ENCODE measurements at regions not wholly inside any gene's neighbourhood (a gene's known extent, or its start where the extent isn't known, plus 50 kb on each side); places are given as distances from the start of the nearest gene placed in this dataset.
"Not testable (repeated sequence)": the region's sequence is repeated elsewhere in the genome, so short reads cannot be mapped to it uniquely, and the experiment has no call there.

DNA sequence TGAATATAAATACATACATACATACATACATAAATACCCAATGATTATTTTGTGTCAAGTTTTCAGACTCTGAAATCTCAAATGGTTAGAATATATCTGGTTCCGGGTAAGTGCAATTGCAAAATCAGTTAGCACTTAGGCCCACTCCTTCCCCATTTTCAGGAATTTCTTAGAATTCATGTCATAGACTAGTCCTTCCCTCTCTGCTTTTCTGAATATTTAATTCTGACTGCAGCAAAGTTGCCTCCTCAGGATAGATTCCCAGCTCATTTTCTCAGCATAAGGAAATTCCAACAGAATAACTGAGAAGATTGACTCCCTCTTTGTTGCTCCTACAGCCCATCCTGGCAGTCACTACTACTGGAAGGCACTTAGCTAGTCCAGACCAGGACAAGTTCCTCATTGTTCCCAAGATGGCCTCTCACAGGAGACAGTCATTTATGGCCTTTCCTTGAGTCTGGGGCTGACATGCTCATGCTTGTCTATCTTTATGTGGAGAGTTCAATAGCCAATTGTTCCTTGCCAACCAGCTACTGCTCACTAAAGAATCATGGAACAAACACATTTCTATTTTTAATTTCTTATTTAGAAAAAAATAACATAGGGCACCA is 142.9 kb upstream of the ITGB1 start:
- no peak for DNase-seq

DNA sequence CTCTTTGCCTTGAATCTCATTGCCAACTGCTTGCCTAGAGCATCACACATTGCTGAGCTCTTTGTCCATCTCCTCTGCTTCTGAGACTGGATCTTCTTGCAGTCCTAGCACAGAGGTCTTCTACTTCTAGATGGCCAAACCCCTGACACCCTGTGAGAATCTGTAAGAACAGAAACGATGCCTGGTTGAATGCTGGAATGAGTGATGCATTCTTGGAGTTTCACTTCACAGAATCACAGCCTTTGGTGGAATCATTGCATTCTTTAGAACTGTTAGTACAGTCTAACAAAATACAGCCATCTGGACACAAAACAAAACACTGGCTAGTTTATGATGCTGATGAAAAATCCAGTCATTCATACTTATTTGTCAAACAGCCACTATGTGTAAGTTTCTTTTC is 141.7 kb upstream of the ITGB1 start:
- DNase-seq, result no peak

DNA sequence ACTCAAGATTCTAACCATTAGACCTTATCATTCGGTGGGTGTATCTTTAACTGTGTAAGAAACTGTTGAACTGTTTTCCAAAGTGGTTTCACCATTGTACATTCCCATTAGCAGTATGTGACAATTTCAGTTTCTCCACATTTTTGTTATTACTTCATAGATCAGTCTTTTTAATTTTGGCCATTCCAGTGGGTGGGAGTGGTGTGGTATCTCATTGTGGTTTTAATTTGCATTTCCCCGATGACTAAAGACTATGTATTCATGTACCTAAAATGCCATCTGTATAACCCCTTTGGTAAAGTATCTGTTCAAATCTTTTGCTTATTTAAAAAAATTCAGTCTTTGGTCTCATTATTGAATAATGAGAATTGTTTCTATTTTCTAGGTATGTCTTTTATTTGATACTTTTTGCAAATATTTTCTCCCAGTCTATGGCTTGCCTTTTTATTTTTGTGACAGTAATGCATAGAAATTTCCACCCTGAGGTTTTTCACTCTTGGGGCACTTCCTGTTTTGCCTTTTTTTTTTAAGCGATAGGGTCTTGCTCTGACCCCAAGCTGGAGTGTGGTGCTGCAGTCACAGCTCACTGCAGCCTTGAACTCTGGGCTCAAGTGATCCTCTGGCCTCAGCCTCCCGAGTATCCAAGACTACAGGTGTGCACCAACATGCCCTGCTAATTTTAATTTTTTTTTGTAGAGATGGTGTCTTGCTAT is 141.1 kb upstream of the ITGB1 start:
- DNase-seq, result no peak

DNA sequence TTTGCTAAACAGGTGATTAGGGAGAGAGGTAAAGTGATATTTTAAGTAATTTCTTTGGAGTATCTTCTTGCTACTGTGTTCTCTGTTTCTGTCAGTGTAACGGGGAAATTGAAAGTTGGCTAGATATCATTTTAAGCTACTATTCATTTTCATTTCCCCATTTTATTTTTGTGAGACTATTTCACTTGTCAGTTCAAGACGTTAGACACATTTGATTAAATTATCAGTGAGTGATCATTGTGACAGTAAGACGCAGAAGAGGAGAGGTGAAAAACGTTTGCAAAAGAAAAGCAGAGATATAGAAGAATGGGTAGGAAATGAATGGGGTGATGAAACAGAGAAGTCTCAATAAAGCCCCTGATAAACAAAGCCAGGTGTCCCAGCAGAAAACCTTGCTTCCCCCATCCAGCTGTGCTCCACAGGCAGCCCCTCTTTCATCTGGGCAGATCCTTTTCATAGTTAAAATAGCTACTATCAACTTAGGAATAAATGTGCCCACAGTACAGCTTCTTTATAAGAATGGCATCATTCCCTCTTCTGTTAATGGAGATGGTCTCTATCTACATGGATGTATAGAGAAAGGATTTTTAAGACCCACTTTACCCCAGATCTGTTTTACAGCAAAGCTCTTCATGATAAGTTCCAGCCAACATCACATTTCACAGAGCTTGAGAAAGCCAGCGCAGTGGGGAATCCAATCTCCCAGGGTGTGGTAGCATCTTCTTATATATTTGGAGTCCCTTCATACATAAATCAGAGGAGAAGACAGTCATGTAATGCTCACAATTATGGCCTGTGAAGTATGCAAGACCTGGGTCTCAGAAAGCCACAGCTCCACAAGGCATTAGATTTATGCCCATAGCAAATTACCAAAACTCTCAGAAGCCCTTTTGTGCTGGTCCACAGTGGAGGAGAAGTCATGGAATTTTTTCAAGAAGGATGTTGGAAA is 138.1 kb upstream of the ITGB1 start:
- no peak for DNase-seq

DNA sequence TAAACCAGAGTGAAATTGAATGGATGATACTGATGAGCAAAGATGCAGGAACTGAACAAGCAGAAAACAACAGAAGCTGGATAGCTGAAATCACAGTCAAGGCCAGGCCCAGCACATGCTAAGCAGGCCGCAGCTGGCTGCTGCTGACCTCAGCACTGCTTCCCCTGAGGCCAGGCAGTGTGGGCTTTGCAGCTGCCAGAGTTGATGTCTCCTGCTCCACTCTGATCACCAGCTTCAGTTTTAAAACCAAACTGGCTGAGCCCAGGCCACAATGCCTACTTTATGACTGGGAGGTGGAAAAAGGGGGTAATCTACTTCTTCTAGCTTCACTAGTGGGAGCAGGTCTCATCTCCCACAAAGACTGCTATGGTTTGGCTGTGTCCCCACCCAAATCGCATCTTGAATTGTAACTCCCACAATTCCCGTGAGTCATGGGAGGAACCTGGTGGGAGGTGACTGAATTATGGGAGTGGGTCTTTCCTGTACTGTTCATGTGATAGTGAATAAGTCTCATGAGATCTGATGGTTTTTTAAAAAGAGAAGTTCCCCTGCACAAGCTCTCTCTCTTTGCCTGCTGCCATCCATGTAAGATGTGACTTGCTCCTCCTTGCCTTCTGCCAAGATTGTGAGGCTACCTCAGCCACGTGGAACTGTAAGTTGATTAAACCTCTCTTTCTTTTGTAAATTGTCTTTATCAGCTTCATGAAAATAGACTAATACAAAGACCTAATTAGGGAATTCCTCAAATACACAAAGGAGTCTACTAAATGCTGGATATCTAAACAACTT is 136.4 kb upstream of the ITGB1 start:
- DNase-seq, result no peak

DNA sequence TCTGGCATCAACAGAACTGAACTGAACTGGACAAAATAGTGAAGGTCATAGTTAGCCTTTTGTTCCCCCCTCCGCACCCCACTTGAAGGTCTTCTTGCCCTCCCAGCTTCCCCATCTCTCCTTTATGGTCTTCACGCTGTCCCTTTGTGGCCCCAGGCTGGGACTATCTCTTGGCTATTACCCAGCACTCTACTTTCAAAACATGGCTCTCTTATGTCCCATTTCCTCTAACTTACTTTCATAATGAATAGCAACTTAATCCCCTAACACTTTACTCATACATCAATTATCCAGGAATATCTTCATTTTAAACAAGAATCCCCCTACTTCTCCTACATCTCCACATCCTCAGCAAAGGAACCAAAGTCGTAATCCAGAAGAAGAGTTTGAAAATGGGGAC is 135.3 kb upstream of the ITGB1 start:
- DNase-seq, result no peak

- DNase-seq, result no peak
Measured at GRCh38 chr10:33092596-33092995, 134.6 kb upstream of the ITGB1 start.

DNA sequence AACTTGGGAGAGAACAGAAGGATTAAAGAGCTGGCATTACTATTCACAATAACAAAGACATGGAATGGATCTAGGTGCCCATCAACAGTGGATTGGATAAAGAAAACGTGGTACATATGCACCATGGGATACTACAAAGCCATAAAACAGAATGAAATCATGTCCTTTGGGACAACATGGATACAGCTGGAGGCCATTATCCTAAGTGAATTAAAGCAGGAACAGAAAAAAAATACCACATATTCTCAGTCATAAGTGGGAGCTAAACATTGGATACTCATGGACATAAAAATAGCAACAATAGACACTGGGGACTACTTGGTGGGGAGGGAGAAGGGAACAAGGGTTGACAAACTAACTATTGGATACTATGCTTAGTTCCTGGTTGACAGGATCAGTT is 133.2 kb upstream of the ITGB1 start:
- DNase-seq, result no peak

GRCh38 chr10:33088990-33089389 is 131.0 kb upstream of the ITGB1 start:
- DNase-seq, result no peak

GRCh38 chr10:33087922-33088321 is 129.9 kb upstream of the ITGB1 start:
- no peak for DNase-seq

DNA sequence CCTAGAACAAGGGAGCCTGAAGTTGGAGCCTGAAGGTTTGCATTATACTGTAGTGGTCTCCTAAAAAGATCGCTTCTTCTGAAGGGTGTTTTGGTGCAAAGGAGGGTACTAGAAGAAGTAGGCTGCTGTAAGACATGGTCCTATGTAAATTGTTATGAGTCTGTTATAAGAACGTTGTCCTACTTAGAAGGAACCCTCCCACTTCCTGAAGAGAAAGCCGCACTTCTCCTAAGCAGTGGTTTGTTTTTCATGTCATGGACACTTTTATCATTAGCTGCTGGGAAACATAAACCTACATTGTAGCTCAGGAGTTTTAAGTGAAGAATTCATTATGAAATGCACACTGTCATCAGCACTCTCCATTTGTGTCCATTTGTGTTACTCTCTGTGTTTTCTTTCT is 129.1 kb upstream of the ITGB1 start:
- DNase-seq, result no peak

DNA sequence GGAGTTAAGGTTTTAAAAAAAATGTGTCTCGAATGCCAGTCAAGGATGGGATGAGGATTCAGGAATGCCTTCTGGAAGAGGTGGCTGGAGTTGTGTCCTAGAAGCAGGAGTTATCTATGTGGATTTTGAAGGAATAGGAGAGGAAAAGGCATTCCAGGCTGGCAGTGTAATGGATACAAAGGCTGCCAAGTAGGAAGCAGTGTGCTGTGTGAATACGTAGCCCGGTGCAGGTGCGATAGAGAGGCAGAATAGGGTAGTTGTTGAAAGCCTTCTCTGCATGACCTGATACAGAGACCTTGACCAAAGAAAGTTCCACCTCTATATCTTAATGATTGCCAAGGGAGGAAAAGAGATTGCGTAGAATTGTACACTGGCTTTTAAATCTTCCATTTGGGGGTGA is 128.1 kb upstream of the ITGB1 start:
- no peak for DNase-seq

DNA sequence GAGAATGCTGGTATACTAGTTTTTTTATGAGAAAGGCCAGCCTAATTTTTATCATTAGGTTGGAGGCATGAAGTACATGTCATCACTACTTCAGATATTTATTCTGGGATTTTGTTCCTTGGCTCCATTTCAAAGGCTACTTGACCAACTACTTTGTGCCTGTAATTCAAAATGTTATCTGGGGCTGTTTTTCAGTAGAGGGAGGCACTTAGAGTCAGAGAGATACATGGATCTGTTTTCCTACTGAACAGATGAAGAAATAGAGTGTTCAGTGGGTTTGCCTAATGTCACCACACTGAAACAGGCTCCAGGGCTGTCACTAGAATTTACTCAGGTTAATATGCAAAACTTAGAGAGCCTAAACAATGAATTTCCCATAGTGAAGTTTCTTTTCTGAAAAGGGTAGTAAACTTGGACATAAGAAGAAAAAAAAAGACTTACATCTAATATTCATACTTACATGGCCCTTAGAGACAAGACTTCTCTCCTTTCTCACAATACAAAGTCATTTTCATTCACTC is 127.3 kb upstream of the ITGB1 start:
- no peak for DNase-seq

DNA sequence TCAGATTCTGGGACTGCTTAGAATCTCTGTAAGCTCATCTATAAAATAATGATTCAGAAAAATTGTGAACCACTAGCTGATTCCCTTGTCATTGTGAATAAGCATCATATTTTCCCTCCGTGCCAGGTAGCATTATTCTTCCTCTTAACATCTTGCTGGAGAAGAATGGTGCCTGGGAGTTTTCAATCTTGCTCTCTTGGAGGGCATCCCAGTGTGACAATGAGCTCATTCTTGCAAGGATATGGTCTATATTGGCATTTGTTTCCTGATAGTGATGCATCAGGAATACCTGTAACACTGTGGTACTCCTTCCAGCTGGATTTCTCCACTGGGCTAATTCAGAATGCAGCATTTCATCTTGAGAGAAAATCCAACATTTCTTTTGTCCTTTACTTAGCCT is 126.4 kb upstream of the ITGB1 start:
- no peak for DNase-seq

DNA sequence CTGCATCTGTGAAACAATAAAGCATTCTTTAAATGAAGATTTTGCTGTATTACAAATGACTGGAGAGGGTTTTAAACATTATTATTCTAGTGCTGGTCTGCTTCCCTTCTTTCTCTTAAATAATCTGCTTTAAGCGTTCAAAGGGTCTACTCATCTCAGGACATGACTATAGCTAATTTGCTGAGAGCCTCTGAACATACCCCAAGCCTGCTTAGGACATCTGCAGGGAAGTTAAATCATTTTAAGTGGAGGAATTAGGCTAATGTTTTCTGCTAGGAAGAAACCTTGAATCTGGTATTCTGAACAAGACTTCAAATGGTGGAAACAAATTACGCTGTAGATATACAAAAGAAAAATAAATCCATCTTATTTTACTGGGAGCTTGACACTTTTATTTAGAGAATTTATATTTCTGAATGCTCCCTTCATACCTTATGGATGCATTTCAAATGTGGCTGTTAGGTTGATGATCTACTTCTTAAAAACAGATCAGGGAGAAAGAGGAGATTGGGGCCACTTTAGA is 124.4 kb upstream of the ITGB1 start:
- no peak for DNase-seq

DNA sequence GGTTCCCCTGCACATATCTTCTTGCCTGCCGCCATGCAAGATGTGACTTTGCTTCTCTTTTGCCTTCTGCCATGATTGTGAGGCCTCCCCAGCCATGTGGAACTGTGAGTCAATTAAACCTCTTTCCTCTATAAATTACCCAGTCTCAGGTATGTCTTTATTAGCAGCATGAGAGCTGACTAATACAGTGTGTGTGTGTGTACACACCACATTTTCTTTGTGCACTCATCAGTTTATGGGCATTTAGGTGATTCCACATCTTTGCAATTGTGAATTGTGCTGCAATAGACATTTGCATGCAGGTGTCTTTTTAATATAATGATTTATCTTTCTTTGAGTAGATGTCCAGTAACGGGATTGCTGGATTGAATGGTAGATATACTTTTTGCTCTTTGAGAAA is 122.4 kb upstream of the ITGB1 start:
- DNase-seq, result not testable (repeated sequence)

DNA sequence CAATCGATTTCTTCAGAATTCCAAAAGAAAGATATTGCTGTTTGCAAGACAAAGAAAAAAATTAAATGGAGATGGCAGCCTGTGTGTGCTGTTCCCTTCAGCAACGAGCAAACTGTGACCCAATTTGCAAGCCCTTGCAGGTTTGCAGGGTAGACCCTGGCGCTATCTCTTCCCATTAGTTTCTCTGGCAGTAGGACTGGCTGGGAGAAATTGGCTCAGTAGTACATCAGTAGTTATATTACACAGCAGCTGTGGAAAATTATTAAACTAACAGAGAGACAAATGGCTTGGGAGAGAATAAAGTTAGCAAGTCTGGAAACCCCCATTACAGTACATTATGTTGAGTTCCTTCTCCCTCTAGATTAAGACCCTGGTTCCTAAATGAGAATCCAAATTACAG is 116.4 kb upstream of the ITGB1 start:
- no peak for DNase-seq

DNA sequence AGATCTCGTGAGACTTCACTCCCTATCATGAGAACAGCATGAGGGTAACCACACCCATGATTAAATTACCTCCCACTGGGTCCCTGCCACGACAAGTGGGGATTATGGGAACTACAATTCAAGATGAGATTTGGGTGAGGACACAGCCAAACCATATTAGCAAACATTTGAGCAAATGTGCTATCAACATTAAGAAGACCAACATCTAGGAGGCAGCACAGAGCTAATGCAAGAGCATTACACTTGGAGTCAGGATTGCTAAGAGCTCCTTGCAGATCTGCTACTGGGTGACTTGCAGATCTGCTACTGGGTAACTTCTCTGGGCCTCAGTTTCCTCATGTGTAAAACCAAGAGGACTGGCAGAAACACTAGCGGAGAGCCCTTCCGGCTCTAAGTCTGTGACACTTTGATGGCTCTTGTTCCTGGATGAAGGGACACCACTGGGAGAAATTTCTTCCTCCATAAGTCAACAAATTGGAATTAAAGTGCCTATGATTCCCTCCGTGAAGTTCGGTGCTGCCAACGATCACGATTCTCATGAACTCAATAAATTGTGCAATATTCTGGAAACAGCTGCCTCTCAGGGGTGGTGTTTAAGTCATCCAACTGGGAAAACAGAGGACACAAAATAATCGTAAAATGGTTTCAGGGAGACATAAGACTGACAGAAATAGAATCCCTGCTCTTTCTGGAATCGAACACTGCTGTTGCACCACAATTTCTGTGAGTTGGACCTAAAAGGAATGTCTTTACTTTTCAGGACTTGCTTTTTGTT is 115.8 kb upstream of the ITGB1 start:
- DNase-seq, result no peak

DNA sequence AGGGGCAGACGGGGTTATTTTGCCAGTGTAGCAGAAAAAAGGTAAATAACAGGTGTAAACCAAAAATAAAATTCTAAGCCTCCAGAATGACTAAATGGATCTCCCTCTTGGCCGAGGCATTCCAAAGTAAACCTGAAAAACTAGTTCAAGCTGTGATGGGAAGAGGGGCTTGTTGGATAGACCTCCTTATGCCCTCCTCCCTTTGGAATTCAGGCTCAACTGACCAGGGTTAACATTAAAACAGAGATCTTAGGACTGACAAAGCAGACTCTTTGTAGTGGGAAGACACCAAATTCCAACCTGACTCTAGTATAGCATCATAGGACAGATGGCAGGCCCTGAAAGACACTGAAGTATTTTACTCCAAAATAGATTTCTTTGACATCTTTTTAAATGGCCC is 113.8 kb upstream of the ITGB1 start:
- no peak for DNase-seq

- no peak for DNase-seq
Measured at GRCh38 chr10:33070101-33070500, 112.1 kb upstream of the ITGB1 start.

GRCh38 chr10:33067917-33068316 is 109.9 kb upstream of the ITGB1 start:
- DNase-seq, result no peak

GRCh38 chr10:33067481-33067880 is 109.5 kb upstream of the ITGB1 start:
- no peak for DNase-seq
